OCI-LY7 (cell line): ENCODE measurements at regions not wholly inside any gene's neighbourhood (a gene's known extent, or its start where the extent isn't known, plus 50 kb on each side); places are given as distances from the start of the nearest gene placed in this dataset.

Source experiments
- BruUV-seq: library from RNA; stranded (reverse); fragments of 400-500 nt; replicated peaks from 2 replicates; lab custom pipeline; 2021; lab: Mats Ljungman, UMichigan
- CTCF ChIA-PET: fragments of 300-600 bp; sonication (Branson Sonifier 250); formaldehyde crosslinking; loops from one replicate; lab custom pipeline; 2022; ENCODE audit warnings: antibody characterized with exemption; ENCODE audit not compliant: unreplicated experiment; lab: Charles Lee
- POLR2A ChIA-PET: fragments of 300-600 bp; sonication (Branson Sonifier 250); formaldehyde crosslinking; loops from one replicate; lab custom pipeline; 2022; ENCODE audit warnings: antibody characterized with exemption; lab: Charles Lee
- DNase-seq: peaks from one replicate; pipeline ENCODE4 v3.0.0-alpha.2; 2015; ENCODE audit warnings: low spot score
- H2AFZ ChIP-seq: fragments of 200-600 bp; sonication (generic), shearing (Covaris generic); 2 replicates; pipeline ENCODE4 v1.6.1; 2014; ENCODE audit warnings: mild to moderate bottlenecking, antibody characterized with exemption, low read length, moderate library complexity
- H3K27ac ChIP-seq: fragments of 200-600 bp; sonication (generic); 2 replicates; pipeline ENCODE4 v1.5.1; 2014; ENCODE audit warnings: mixed run types, low read depth, mild to moderate bottlenecking, moderate library complexity, low read length, inconsistent platforms; ENCODE audit not compliant: poor library complexity, severe bottlenecking
- H3K36me3 ChIP-seq: fragments of 200-600 bp; sonication (generic); 2 replicates; pipeline ENCODE4 v1.6.1; 2014; ENCODE audit warnings: mild to moderate bottlenecking, antibody characterized with exemption, low read length, moderate library complexity, mixed read lengths; ENCODE audit not compliant: insufficient read depth
- H3K4me1 ChIP-seq: fragments of 200-600 bp; sonication (generic); 2 replicates; pipeline ENCODE4 v1.5.1; 2014; ENCODE audit warnings: mild to moderate bottlenecking, low read length; ENCODE audit not compliant: insufficient read depth, poor library complexity, severe bottlenecking
- H3K4me2 ChIP-seq: fragments of 200-600 bp; sonication (generic); 2 replicates; pipeline ENCODE4 v1.6.1; 2014; ENCODE audit warnings: mild to moderate bottlenecking, low read length
- H3K4me3 ChIP-seq: fragments of 200-600 bp; sonication (generic); 2 replicates; pipeline ENCODE4 v1.5.1; 2014; ENCODE audit warnings: mild to moderate bottlenecking, low read depth, low read length; ENCODE audit not compliant: poor library complexity, severe bottlenecking
- H3K79me2 ChIP-seq: fragments of 200-600 bp; sonication (generic); 2 replicates; pipeline ENCODE4 v1.6.1; 2016; ENCODE audit warnings: low read depth, mild to moderate bottlenecking, low read length, moderate library complexity, mixed read lengths; ENCODE audit not compliant: insufficient read depth
- H3K9me2 ChIP-seq: fragments of 200-600 bp; sonication (generic); 2 replicates; pipeline ENCODE4 v1.6.1; 2016; ENCODE audit warnings: mild to moderate bottlenecking, low read length, mixed read lengths; ENCODE audit not compliant: insufficient read depth
- H3K9me3 ChIP-seq: fragments of 200-600 bp; sonication (generic); 2 replicates; pipeline ENCODE4 v1.6.1; 2014; ENCODE audit warnings: mild to moderate bottlenecking, mixed run types, low read length, mixed read lengths
- H4K20me1 ChIP-seq: fragments of 200-600 bp; sonication (generic); 2 replicates; pipeline ENCODE4 v1.6.1; 2014; ENCODE audit warnings: mild to moderate bottlenecking, antibody characterized with exemption, low read length, moderate library complexity, mixed read lengths; ENCODE audit not compliant: insufficient read depth
- EZH2phosphoT487 ChIP-seq: fragments of 200-600 bp; sonication (generic); IDR thresholded peaks from 2 replicates; pipeline ENCODE4 v1.6.1; 2018; ENCODE audit warnings: low read depth, borderline replicate concordance, mild to moderate bottlenecking, mixed run types, antibody characterized with exemption, low read length, moderate library complexity, mixed read lengths
- intact Hi-C: fragments of 100-400 bp; cut with micrococcal nuclease; formaldehyde crosslinking; loops from one replicate; pipeline ENCODE4 v1.10.0; 2022; ENCODE audit not compliant: unreplicated experiment
- TF ChIP-seq, protein P1 (sequence below): fragments of 200-600 bp; sonication (generic); conservative IDR thresholded peaks from 2 replicates; pipeline ENCODE4 v1.5.1; 2014; ENCODE audit warnings: mild to moderate bottlenecking, antibody characterized with exemption, low read length, moderate library complexity, mixed read lengths

DNA sequence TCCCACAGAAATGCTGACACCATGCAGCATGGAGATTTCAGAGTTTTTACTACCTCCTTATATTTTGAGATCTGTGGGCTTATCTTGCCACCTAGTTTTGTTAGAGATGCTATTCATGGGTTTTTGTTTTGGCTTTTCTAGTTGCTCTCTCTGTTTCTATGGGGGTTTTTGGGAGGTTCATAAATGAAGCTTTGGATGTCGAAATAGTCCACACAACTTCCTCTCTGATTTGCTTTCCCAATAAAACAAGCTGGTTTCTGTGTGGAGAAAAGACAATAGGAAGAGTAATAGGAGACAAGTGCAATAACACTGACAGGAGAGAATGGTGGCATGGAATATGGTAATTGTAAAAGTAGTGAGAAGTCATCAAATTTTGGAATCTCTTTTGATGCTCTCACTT, 106.8 kb upstream of the GPR149 start:
- H3K9me2 ChIP-seq: no peaks in the 10 kb centered on the region
- H4K20me1 ChIP-seq: no peaks in the 10 kb centered on the region
- no peak for DNase-seq
- CTCF ChIA-PET: no interaction called here
- no peaks in the 10 kb centered on the region for H3K79me2 ChIP-seq
- H2AFZ ChIP-seq: no peak overlapping the region
- H3K27ac ChIP-seq: no peak overlapping the region
- no peak overlapping the region for H3K4me3 ChIP-seq
- H3K36me3 ChIP-seq: no peaks in the 10 kb centered on the region
- no TSS peak for BruUV-seq
- POLR2A ChIA-PET: no interaction called here
- H3K4me1 ChIP-seq: no peaks in the 10 kb centered on the region
- H3K9me3 ChIP-seq: no peaks in the 10 kb centered on the region
- TF ChIP-seq, protein P1, sequence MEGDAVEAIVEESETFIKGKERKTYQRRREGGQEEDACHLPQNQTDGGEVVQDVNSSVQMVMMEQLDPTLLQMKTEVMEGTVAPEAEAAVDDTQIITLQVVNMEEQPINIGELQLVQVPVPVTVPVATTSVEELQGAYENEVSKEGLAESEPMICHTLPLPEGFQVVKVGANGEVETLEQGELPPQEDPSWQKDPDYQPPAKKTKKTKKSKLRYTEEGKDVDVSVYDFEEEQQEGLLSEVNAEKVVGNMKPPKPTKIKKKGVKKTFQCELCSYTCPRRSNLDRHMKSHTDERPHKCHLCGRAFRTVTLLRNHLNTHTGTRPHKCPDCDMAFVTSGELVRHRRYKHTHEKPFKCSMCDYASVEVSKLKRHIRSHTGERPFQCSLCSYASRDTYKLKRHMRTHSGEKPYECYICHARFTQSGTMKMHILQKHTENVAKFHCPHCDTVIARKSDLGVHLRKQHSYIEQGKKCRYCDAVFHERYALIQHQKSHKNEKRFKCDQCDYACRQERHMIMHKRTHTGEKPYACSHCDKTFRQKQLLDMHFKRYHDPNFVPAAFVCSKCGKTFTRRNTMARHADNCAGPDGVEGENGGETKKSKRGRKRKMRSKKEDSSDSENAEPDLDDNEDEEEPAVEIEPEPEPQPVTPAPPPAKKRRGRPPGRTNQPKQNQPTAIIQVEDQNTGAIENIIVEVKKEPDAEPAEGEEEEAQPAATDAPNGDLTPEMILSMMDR: no peak
- TF ChIP-seq EZH2phosphoT487: no peak
- intact Hi-C loops: no loop called here
- H3K4me2 ChIP-seq: no peak overlapping the region

DNA sequence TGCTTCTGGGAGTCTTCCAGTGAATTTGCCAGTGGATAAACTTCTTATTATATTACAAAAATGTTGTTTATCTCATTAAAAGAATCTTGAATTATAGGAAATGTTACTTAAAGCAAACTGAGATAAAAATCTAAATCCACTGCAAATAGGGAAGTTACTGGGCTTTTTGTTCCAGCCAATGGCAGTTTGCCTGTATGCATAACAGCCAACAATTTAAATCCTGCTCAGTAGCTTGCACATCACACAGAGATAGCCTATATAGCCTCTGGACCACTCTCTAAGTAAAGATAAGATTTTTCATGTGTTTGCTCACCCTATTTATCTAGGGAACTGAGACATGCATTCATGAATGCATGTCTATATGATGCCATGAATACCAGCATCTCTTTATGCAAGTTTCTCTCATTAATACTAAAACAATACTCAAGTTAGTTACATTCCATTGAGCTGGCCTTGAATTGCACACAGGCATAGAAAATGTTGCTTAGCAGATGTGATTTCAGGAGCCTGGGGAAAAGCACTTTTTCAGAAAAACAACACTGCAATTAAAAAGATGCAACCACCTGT, 92.1 kb upstream of the GPR149 start:
- no peak for DNase-seq
- no peak overlapping the region for H3K27ac ChIP-seq
- TF ChIP-seq EZH2phosphoT487: no peak
- TF ChIP-seq, protein P1: no peak
- H3K9me3 ChIP-seq: no peaks in the 10 kb centered on the region
- H3K36me3 ChIP-seq: no peaks in the 10 kb centered on the region
- H3K9me2 ChIP-seq: no peaks in the 10 kb centered on the region
- POLR2A ChIA-PET: no interaction called here
- H3K79me2 ChIP-seq: no peaks in the 10 kb centered on the region
- no peaks in the 10 kb centered on the region for H4K20me1 ChIP-seq
- H3K4me1 ChIP-seq: no peaks in the 10 kb centered on the region
- no TSS peak for BruUV-seq
- CTCF ChIA-PET: no interaction called here
- H3K4me2 ChIP-seq: no peak overlapping the region
- H2AFZ ChIP-seq: no peak overlapping the region
- intact Hi-C loops: no loop called here
- H3K4me3 ChIP-seq: no peak overlapping the region

DNA sequence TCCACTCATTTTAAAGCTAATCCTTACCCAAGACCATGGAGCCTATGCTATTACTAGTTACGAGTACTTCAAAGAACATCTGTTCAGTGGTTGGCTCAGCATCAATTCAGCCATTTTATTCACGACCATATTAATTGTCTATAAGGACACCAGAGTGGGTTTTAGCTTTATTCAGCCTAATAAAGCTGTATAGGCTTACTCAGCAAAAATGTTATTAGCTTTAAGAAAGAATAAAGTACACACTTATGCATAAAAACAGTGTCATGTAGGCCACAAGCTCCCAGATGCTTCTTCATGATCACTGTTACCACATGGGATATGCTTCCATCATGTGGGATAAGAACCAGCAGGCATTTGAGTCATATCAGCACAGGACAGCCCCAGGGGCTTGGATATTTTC, 87.4 kb upstream of the GPR149 start:
- no TSS peak for BruUV-seq
- H3K4me2 ChIP-seq: no peak overlapping the region
- no peaks in the 10 kb centered on the region for H4K20me1 ChIP-seq
- no peak overlapping the region for H2AFZ ChIP-seq
- H3K27ac ChIP-seq: no peak overlapping the region
- CTCF ChIA-PET: no interaction called here
- no peaks in the 10 kb centered on the region for H3K9me2 ChIP-seq
- no peaks in the 10 kb centered on the region for H3K4me1 ChIP-seq
- POLR2A ChIA-PET: interaction anchor here (0.9 kb wide), 1 partner anchor 14 kb away, joined by 3 read pairs; no protein-coding TSS in a partner anchor
- no peaks in the 10 kb centered on the region for H3K9me3 ChIP-seq
- intact Hi-C loops: no loop called here
- no peaks in the 10 kb centered on the region for H3K36me3 ChIP-seq
- DNase-seq: no peak
- no peak overlapping the region for H3K4me3 ChIP-seq
- no peak for TF ChIP-seq EZH2phosphoT487
- TF ChIP-seq, protein P1: no peak
- no peaks in the 10 kb centered on the region for H3K79me2 ChIP-seq
